SK-N-SH (cell line): ENCODE measurements at regions not wholly inside any gene's neighbourhood (a gene's known extent, or its start where the extent isn't known, plus 50 kb on each side); places are given as distances from the start of the nearest gene placed in this dataset.

Source experiments
- CTCF ChIA-PET: fragments of 300-600, 350-600 bp; formaldehyde crosslinking; extraction: SDS; loops from one replicate; lab custom pipeline; 2021; lab: Yijun Ruan, JAX
- POLR2A ChIA-PET: fragments of 350-600 bp; sonication (Branson Sonifier 250); formaldehyde crosslinking; extraction: SDS; loops from one replicate; lab custom pipeline; 2020; ENCODE audit warnings: antibody characterized with exemption, inconsistent platforms; lab: Yijun Ruan, JAX
- DNase-seq: peaks from one replicate; pipeline ENCODE4 v3.0.0; 2012
- H2AFZ ChIP-seq: fragments of 200-600 bp; sonication (generic); 2 replicates; pipeline ENCODE4 v1.8.1; 2016; ENCODE audit warnings: antibody characterized with exemption, mild to moderate bottlenecking, low read depth
- H3F3A ChIP-seq: fragments of 200-600 bp; sonication (generic); replicated peaks from 2 replicates; pipeline ENCODE3; 2016; ENCODE audit warnings: antibody characterized with exemption, mild to moderate bottlenecking; ENCODE audit not compliant: insufficient read depth
- H3K27ac ChIP-seq, 2 experiments: fragments of 200-500 bp in 1 of 2; fragments of 200-600 bp in 1 of 2; sonication (Bioruptor generic) in 1 of 2; sonication (generic), shearing (Covaris generic) in 1 of 2; 2 replicates each; pipeline versions ENCODE4 v1.5.1 to v1.6.1; 2014 to 2016; ENCODE audit warnings: low read depth in 2 of 2, inconsistent platforms in 1 of 2, low read length in 1 of 2, mild to moderate bottlenecking in 1 of 2, mixed read lengths in 1 of 2
- H3K27me3 ChIP-seq: fragments of 200-600 bp; sonication (generic), shearing (Covaris generic); 2 replicates; pipeline ENCODE4 v1.6.1; 2016; ENCODE audit warnings: mixed run types; ENCODE audit not compliant: insufficient read depth
- H3K36me3 ChIP-seq, 2 experiments: fragments of 200-500 bp in 1 of 2; fragments of 200-600 bp in 1 of 2; sonication (Bioruptor generic) in 1 of 2; sonication (generic) in 1 of 2; replicated peaks in 1 of 2; 2 replicates each; pipeline versions ENCODE3 to v1.5.1; 2014 to 2016; ENCODE audit warnings: low read length in 1 of 2, mild to moderate bottlenecking in 1 of 2; ENCODE audit not compliant: insufficient read depth in 2 of 2, control insufficient read depth in 1 of 2
- H3K4me1 ChIP-seq, 2 experiments: fragments of 200-500 bp in 1 of 2; fragments of 200-600 bp in 1 of 2; sonication (Bioruptor generic) in 1 of 2; sonication (generic), shearing (Covaris generic) in 1 of 2; 2 replicates each; pipeline versions ENCODE4 v1.5.1 to v1.6.1; 2014 to 2016; ENCODE audit warnings: low read depth in 1 of 2, low read length in 1 of 2, mixed run types in 1 of 2; ENCODE audit not compliant: insufficient read depth in 2 of 2, control insufficient read depth in 1 of 2
- H3K4me2 ChIP-seq: fragments of 200-600 bp; sonication (generic), shearing (Covaris generic); 2 replicates; pipeline ENCODE4 v1.6.1; 2017; ENCODE audit warnings: mixed run types
- H3K4me3 ChIP-seq, 2 experiments: fragments of 200-500 bp in 1 of 2; fragments of 200-600 bp in 1 of 2; sonication (Bioruptor generic) in 1 of 2; sonication (generic), shearing (Covaris generic) in 1 of 2; 2 replicates each; pipeline versions ENCODE4 v1.5.1 to v1.8.1; 2014 to 2016; ENCODE audit warnings: low read depth in 2 of 2, inconsistent platforms in 1 of 2, low read length in 1 of 2, mild to moderate bottlenecking in 1 of 2, mixed read lengths in 1 of 2, moderate library complexity in 1 of 2
- H3K79me2 ChIP-seq: fragments of 200-600 bp; sonication (generic); 2 replicates; pipeline ENCODE4 v1.8.1; 2017; ENCODE audit warnings: mild to moderate bottlenecking; ENCODE audit not compliant: insufficient read depth
- H3K9ac ChIP-seq: fragments of 200-600 bp; sonication (generic); 2 replicates; pipeline ENCODE4 v1.6.1; 2017; ENCODE audit warnings: mixed run types
- H3K9me2 ChIP-seq: fragments of 200-600 bp; sonication (generic); 2 replicates; pipeline ENCODE4 v1.6.1; 2017; ENCODE audit warnings: mixed run types
- H3K9me3 ChIP-seq: fragments of 200-600 bp; sonication (generic); 2 replicates; pipeline ENCODE4 v1.6.1; 2017; ENCODE audit warnings: mixed run types, mild to moderate bottlenecking, moderate library complexity
- H4K20me1 ChIP-seq: fragments of 200-600 bp; sonication (generic); 2 replicates; pipeline ENCODE4 v1.6.1; 2017; ENCODE audit warnings: mild to moderate bottlenecking, mixed run types; ENCODE audit not compliant: insufficient read depth
- ELF1 ChIP-seq: IDR thresholded peaks from 2 replicates; pipeline ENCODE4 v1.4.0; 2012
- FOXJ3 ChIP-seq: sonication (generic); formaldehyde crosslinking; IDR thresholded peaks from 2 replicates; pipeline ENCODE4 v1.5.1; 2020; ENCODE audit warnings: mild to moderate bottlenecking, missing genetic modification reagents
- MEF2A ChIP-seq: IDR thresholded peaks from 2 replicates; pipeline ENCODE4 v1.4.0; 2012; ENCODE audit warnings: low read depth, borderline replicate concordance
- MXI1 ChIP-seq: IDR thresholded peaks from 2 replicates; pipeline ENCODE4 v1.6.1; 2012; ENCODE audit warnings: mild to moderate bottlenecking, low read depth, low read length, improper control_type of control experiment
- NFIC ChIP-seq: IDR thresholded peaks from 2 replicates; pipeline ENCODE4 v1.4.0; 2012; ENCODE audit warnings: borderline replicate concordance
- NRF1 ChIP-seq: IDR thresholded peaks from 2 replicates; pipeline ENCODE4 v1.6.1; 2012; ENCODE audit warnings: low read depth, mild to moderate bottlenecking, low read length
- POLR2AphosphoS5 ChIP-seq: IDR thresholded peaks from 2 replicates; pipeline ENCODE4 v1.6.1; 2012; ENCODE audit warnings: low read depth, low read length
- RAD21 ChIP-seq: IDR thresholded peaks from 2 replicates; pipeline ENCODE4 v1.6.1; 2012; ENCODE audit warnings: mild to moderate bottlenecking, low read length
- RCOR1 ChIP-seq: fragments of 150-350 bp; IDR thresholded peaks from 2 replicates; pipeline ENCODE4 v1.6.1; 2017; ENCODE audit warnings: antibody characterized with exemption, low read length
- RFX5 ChIP-seq: IDR thresholded peaks from 2 replicates; pipeline ENCODE4 v1.6.1; 2012; ENCODE audit warnings: mild to moderate bottlenecking, improper control_type of control experiment, low read length
- SIN3A ChIP-seq: IDR thresholded peaks from 2 replicates; pipeline ENCODE4 v1.6.1; 2012; ENCODE audit warnings: low read depth, mild to moderate bottlenecking, low read length, moderate library complexity, borderline replicate concordance
- TCF12 ChIP-seq: IDR thresholded peaks from 2 replicates; pipeline ENCODE4 v1.4.0; 2012
- TEAD4 ChIP-seq: IDR thresholded peaks from 2 replicates; pipeline ENCODE4 v1.4.0; 2012; ENCODE audit warnings: mild to moderate bottlenecking, borderline replicate concordance; ENCODE audit not compliant: insufficient read depth
- YY1 ChIP-seq: IDR thresholded peaks from 2 replicates; pipeline ENCODE4 v1.4.0; 2012; ENCODE audit warnings: low read depth, mild to moderate bottlenecking
- WGBS: methylation state at CpG from one replicate; pipeline ENCODE4 v1.1.6; 2017; ENCODE audit warnings: low lambda C conversion rate; 5-methylcytosine and 5-hydroxymethylcytosine counted together
- TF ChIP-seq, protein P1 (sequence below): IDR thresholded peaks from 2 replicates; pipeline ENCODE4 v1.4.0; 2012; ENCODE audit warnings: low read depth
- TF ChIP-seq, protein P2 (sequence below): IDR thresholded peaks from 2 replicates; pipeline ENCODE4; 2012
- TF ChIP-seq, protein P3 (sequence below): IDR thresholded peaks from 2 replicates; pipeline ENCODE4 v1.6.1; 2012; ENCODE audit warnings: mild to moderate bottlenecking, low read depth, low read length, moderate library complexity
- TF ChIP-seq, protein P4 (sequence below): fragments of 200-600 bp; sonication (generic); IDR thresholded peaks from 2 replicates; pipeline ENCODE4 v1.6.1; 2017; ENCODE audit warnings: antibody characterized with exemption, mild to moderate bottlenecking, moderate library complexity
- TF ChIP-seq, protein P5 (sequence below): IDR thresholded peaks from 2 replicates; pipeline ENCODE4 v1.4.0; 2012; ENCODE audit warnings: low read depth, borderline replicate concordance

DNA sequence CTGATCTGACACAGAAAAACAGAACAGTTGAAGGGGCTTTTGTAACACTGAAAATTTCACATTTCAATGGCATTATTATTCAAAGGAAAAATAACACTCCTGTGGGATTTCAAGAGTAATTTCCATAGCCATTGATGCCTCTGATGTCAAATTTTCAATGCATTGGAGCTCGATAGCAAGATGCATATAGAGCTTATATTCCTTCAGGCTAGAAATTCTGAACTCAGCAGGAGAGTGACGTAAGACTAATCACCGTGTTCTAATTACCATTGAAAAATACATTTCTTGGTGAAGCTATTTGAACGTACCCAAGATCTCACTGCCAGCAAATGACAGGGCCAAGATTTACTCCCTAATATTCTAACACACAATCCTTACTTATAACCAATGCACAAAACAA lies 854.1 kb upstream of the TMEM132C start:
- no peaks in the 10 kb centered on the region for H3K36me3 ChIP-seq
- no peak for DNase-seq
- no peak overlapping the region for H3K9ac ChIP-seq
- H3K4me1 ChIP-seq, result no peaks in the 10 kb centered on the region
- no peaks in the 10 kb centered on the region for H3F3A ChIP-seq
- no peaks in the 10 kb centered on the region for H3K27me3 ChIP-seq
- whole genome bisulfite sequencing, result 22% methylated on average over 4 of the region's 4 CpGs
- H3K9me2 ChIP-seq, result no peaks in the 10 kb centered on the region
- H3K27ac ChIP-seq, result no peak overlapping the region
- H3K4me2 ChIP-seq, result no peak overlapping the region
- H3K9me3 ChIP-seq, result no peaks in the 10 kb centered on the region
- ChIA-PET POLR2A (no interaction called here), CTCF (no interaction called here)
- no peaks in the 10 kb centered on the region for H3K79me2 ChIP-seq
- H2AFZ ChIP-seq, result no peak overlapping the region
- H3K4me3 ChIP-seq, result no peak overlapping the region
- TF ChIP-seq, protein P1, sequence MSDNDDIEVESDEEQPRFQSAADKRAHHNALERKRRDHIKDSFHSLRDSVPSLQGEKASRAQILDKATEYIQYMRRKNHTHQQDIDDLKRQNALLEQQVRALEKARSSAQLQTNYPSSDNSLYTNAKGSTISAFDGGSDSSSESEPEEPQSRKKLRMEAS, result no peak
- TF ChIP-seq, protein P2, sequence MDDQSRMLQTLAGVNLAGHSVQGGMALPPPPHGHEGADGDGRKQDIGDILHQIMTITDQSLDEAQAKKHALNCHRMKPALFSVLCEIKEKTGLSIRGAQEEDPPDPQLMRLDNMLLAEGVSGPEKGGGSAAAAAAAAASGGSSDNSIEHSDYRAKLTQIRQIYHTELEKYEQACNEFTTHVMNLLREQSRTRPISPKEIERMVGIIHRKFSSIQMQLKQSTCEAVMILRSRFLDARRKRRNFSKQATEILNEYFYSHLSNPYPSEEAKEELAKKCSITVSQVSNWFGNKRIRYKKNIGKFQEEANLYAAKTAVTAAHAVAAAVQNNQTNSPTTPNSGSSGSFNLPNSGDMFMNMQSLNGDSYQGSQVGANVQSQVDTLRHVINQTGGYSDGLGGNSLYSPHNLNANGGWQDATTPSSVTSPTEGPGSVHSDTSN, result no peak
- TF ChIP-seq POLR2AphosphoS5, result no peak
- TF ChIP-seq RAD21, result no peak
- TF ChIP-seq, protein P3, sequence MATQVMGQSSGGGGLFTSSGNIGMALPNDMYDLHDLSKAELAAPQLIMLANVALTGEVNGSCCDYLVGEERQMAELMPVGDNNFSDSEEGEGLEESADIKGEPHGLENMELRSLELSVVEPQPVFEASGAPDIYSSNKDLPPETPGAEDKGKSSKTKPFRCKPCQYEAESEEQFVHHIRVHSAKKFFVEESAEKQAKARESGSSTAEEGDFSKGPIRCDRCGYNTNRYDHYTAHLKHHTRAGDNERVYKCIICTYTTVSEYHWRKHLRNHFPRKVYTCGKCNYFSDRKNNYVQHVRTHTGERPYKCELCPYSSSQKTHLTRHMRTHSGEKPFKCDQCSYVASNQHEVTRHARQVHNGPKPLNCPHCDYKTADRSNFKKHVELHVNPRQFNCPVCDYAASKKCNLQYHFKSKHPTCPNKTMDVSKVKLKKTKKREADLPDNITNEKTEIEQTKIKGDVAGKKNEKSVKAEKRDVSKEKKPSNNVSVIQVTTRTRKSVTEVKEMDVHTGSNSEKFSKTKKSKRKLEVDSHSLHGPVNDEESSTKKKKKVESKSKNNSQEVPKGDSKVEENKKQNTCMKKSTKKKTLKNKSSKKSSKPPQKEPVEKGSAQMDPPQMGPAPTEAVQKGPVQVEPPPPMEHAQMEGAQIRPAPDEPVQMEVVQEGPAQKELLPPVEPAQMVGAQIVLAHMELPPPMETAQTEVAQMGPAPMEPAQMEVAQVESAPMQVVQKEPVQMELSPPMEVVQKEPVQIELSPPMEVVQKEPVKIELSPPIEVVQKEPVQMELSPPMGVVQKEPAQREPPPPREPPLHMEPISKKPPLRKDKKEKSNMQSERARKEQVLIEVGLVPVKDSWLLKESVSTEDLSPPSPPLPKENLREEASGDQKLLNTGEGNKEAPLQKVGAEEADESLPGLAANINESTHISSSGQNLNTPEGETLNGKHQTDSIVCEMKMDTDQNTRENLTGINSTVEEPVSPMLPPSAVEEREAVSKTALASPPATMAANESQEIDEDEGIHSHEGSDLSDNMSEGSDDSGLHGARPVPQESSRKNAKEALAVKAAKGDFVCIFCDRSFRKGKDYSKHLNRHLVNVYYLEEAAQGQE, result no peak
- TF ChIP-seq, protein P4, sequence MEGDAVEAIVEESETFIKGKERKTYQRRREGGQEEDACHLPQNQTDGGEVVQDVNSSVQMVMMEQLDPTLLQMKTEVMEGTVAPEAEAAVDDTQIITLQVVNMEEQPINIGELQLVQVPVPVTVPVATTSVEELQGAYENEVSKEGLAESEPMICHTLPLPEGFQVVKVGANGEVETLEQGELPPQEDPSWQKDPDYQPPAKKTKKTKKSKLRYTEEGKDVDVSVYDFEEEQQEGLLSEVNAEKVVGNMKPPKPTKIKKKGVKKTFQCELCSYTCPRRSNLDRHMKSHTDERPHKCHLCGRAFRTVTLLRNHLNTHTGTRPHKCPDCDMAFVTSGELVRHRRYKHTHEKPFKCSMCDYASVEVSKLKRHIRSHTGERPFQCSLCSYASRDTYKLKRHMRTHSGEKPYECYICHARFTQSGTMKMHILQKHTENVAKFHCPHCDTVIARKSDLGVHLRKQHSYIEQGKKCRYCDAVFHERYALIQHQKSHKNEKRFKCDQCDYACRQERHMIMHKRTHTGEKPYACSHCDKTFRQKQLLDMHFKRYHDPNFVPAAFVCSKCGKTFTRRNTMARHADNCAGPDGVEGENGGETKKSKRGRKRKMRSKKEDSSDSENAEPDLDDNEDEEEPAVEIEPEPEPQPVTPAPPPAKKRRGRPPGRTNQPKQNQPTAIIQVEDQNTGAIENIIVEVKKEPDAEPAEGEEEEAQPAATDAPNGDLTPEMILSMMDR, result no peak
- no peak for TF ChIP-seq ELF1
- TF ChIP-seq TCF12, result no peak
- TF ChIP-seq, protein P5, sequence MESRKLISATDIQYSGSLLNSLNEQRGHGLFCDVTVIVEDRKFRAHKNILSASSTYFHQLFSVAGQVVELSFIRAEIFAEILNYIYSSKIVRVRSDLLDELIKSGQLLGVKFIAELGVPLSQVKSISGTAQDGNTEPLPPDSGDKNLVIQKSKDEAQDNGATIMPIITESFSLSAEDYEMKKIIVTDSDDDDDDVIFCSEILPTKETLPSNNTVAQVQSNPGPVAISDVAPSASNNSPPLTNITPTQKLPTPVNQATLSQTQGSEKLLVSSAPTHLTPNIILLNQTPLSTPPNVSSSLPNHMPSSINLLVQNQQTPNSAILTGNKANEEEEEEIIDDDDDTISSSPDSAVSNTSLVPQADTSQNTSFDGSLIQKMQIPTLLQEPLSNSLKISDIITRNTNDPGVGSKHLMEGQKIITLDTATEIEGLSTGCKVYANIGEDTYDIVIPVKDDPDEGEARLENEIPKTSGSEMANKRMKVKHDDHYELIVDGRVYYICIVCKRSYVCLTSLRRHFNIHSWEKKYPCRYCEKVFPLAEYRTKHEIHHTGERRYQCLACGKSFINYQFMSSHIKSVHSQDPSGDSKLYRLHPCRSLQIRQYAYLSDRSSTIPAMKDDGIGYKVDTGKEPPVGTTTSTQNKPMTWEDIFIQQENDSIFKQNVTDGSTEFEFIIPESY, result no peak
- no peak for TF ChIP-seq TEAD4
- no peak for TF ChIP-seq YY1
- TF ChIP-seq MEF2A, result no peak
- TF ChIP-seq NRF1, result no peak
- TF ChIP-seq SIN3A, result no peak
- no peak for TF ChIP-seq RCOR1
- TF ChIP-seq MXI1, result no peak
- no peak for TF ChIP-seq RFX5
- no peak for TF ChIP-seq NFIC
- no peak for TF ChIP-seq FOXJ3 (CRISPR knock-in tag)
- no peaks in the 10 kb centered on the region for H4K20me1 ChIP-seq
